ENCODE measurements at regions not wholly inside any gene's neighbourhood (a gene's known extent, or its start where the extent isn't known, plus 50 kb on each side); places are given as distances from the start of the nearest gene placed in this dataset.

GRCh38 chr2:149899390-149899789 is 311.8 kb upstream of the MMADHC start:
- TF ChIP-seq ZNF274 (IDR thresholded peaks at IDR 0.05; ENCODE audit: low read depth, low read length) (no peak), REST (IDR thresholded peaks at IDR 0.05; ENCODE audit: low read depth) (no peak), RAD21 (IDR thresholded peaks at IDR 0.05; ENCODE audit: low read depth) (no peak)
- ChIA-PET RAD21 (ENCODE audit: low non-redundant PET in 1 of 2, low total read pairs in 2 of 2, uncharacterized antibody in 2 of 2, unreplicated experiment in 2 of 2) (no interaction called here), CTCF (no interaction called here), POLR2A (no interaction called here)
- no peak overlapping the region for H3K4me3 ChIP-seq (replicated peaks in 1 of 2; ENCODE audit: low read depth in 1 of 2, low read length in 2 of 2)
- no peaks in the 10 kb centered on the region for H3K4me1 ChIP-seq (ENCODE audit: control insufficient read depth in 1 of 2, insufficient read depth in 2 of 2, low read length in 2 of 2)
- H3K27ac ChIP-seq (ENCODE audit: low read depth, low read length) = no peak overlapping the region
- intact Hi-C loops (cut with micrococcal nuclease) = no loop called here
- no peaks in the 10 kb centered on the region for H3K27me3 ChIP-seq (ENCODE audit: insufficient read depth, low read length)
- H3K9me2 ChIP-seq (ENCODE audit: insufficient read depth) = no peaks in the 10 kb centered on the region
- no peak overlapping the region for H2AFZ ChIP-seq (ENCODE audit: low read depth, low read length, poor library complexity, severe bottlenecking)
- H3K9ac ChIP-seq (ENCODE audit: low read length) = no peak overlapping the region
- no TSS peak for BruUV-seq (replicated peaks)
- DNase-seq (ENCODE audit: low read depth, low spot score) = no peak
- H3K36me3 ChIP-seq (ENCODE audit: control insufficient read depth in 1 of 2, insufficient read depth in 2 of 2, low read length in 2 of 2) = no peaks in the 10 kb centered on the region
- ATAC-seq = no peak
- H3K4me2 ChIP-seq (ENCODE audit: low read length) = no peak overlapping the region
- H3K9me3 ChIP-seq (ENCODE audit: control insufficient read depth in 1 of 2, insufficient read depth in 1 of 2, low read depth in 1 of 2, low read length in 2 of 2) = no peaks in the 10 kb centered on the region
- H4K20me1 ChIP-seq (ENCODE audit: insufficient read depth) = no peaks in the 10 kb centered on the region
- no peaks in the 10 kb centered on the region for H3K79me2 ChIP-seq (ENCODE audit: insufficient read depth, low read length)

GRCh38 chr2:149894760-149895159 is 307.2 kb upstream of the MMADHC start:
- Histone ChIP-seq H3K4me3 (replicated peaks in 1 of 2; ENCODE audit: low read depth in 1 of 2, low read length in 2 of 2) (no peak overlapping the region), H3K9me3 (ENCODE audit: control insufficient read depth in 1 of 2, insufficient read depth in 1 of 2, low read depth in 1 of 2, low read length in 2 of 2) (no peaks in the 10 kb centered on the region), H3K4me1 (ENCODE audit: control insufficient read depth in 1 of 2, insufficient read depth in 2 of 2, low read length in 2 of 2) (no peaks in the 10 kb centered on the region), H3K4me2 (ENCODE audit: low read length) (no peak overlapping the region), H2AFZ (ENCODE audit: low read depth, low read length, poor library complexity, severe bottlenecking) (no peak overlapping the region), H3K27me3 (ENCODE audit: insufficient read depth, low read length) (no peaks in the 10 kb centered on the region), H3K9me2 (ENCODE audit: insufficient read depth) (no peaks in the 10 kb centered on the region), H3K9ac (ENCODE audit: low read length) (no peak overlapping the region), H4K20me1 (ENCODE audit: insufficient read depth) (no peaks in the 10 kb centered on the region), H3K36me3 (ENCODE audit: control insufficient read depth in 1 of 2, insufficient read depth in 2 of 2, low read length in 2 of 2) (no peaks in the 10 kb centered on the region), H3K79me2 (ENCODE audit: insufficient read depth, low read length) (no peaks in the 10 kb centered on the region), H3K27ac (ENCODE audit: low read depth, low read length) (no peak overlapping the region)
- intact Hi-C loops (cut with micrococcal nuclease) = no loop called here
- ChIA-PET POLR2A (no interaction called here), RAD21 (ENCODE audit: low non-redundant PET in 1 of 2, low total read pairs in 2 of 2, uncharacterized antibody in 2 of 2, unreplicated experiment in 2 of 2) (no interaction called here), CTCF (no interaction called here)
- BruUV-seq (replicated peaks) = no TSS peak
- TF ChIP-seq ATF3 (IDR thresholded peaks at IDR 0.05) (no peak), POLR2A (IDR thresholded peaks at IDR 0.05; ENCODE audit: borderline replicate concordance, extremely low read depth, insufficient read depth, insufficient read length) (no peak), POLR2AphosphoS5 (IDR thresholded peaks at IDR 0.05; ENCODE audit: low read depth, low read length) (no peak), EZH2phosphoT487 (IDR thresholded peaks at IDR 0.05; ENCODE audit: borderline replicate concordance) (no peak), MAX (IDR thresholded peaks at IDR 0.05) (no peak), ZBTB33 (IDR thresholded peaks at IDR 0.05; ENCODE audit: extremely low read depth, insufficient replicate concordance, low read length) (no peak), SIN3A (IDR thresholded peaks at IDR 0.05; ENCODE audit: low read depth) (no peak), RAD21 (IDR thresholded peaks at IDR 0.05; ENCODE audit: low read depth) (no peak), CBX3 (IDR thresholded peaks at IDR 0.05; ENCODE audit: low read depth) (no peak), CTCF (IDR thresholded peaks at IDR 0.05 in 2 of 3, conservative IDR thresholded peaks at IDR 0.05 in 1 of 3; ENCODE audit: borderline replicate concordance in 1 of 3, insufficient read depth in 1 of 3, low read depth in 2 of 3, low read length in 2 of 3) (no peak), EZH2 (IDR thresholded peaks at IDR 0.05) (no peak)
- DNase-seq (ENCODE audit: low read depth, low spot score) (no peak), ATAC-seq (no peak)
